GM12892 (cell line): ENCODE measurements at regions not wholly inside any gene's neighbourhood (a gene's known extent, or its start where the extent isn't known, plus 50 kb on each side); places are given as distances from the start of the nearest gene placed in this dataset.
A peak's percentile ranks its signal among the peaks of the same experiment; 100 is the strongest.

ENCODE experiments used
- DNase-seq: peaks from one replicate; pipeline ENCODE4 v3.0.0; 2011; ENCODE audit not compliant: insufficient read length
- FAIRE-seq: peaks from 2 replicates; lab custom pipeline; 2011; peaks lifted over from hg19 to GRCh38; lab: Jason Lieb, UNC
- POLR2A ChIP-seq: IDR thresholded peaks from 2 replicates; pipeline ENCODE4 v1.6.1; 2011; ENCODE audit warnings: low read depth, low read length, control low read depth
- POLR2AphosphoS5 ChIP-seq: IDR thresholded peaks from 2 replicates; pipeline ENCODE4 v1.6.1; 2011; ENCODE audit warnings: low read depth, low read length, control low read depth
- TAF1 ChIP-seq: IDR thresholded peaks from 2 replicates; pipeline ENCODE4 v1.6.1; 2011; ENCODE audit warnings: low read depth, mild to moderate bottlenecking, control low read depth, low read length, borderline replicate concordance

DNA sequence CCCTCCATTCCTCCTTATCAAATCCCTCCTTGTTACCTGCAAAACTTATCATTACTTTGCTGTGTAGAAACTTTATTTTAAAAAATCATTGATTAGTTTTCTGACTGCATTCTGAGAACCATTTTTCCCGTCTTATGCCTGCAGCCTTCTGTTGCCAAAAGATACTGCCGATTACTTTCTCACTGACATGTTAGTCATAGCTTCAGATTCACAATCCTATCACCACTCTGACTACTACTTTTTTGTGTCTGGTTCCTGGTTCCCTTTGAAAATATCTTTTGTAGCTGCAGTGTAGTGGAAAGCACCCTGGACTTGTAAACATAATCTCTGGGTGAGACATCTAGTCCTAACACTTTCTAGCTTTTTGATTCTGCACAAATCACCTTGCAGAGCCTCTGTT is 71.7 kb downstream of the NR2F1 start:
- no peak for DNase-seq
- no peak for TF ChIP-seq POLR2A
- TF ChIP-seq POLR2AphosphoS5 = no peak
- no peak for TF ChIP-seq TAF1
- FAIRE-seq = no peak

DNA sequence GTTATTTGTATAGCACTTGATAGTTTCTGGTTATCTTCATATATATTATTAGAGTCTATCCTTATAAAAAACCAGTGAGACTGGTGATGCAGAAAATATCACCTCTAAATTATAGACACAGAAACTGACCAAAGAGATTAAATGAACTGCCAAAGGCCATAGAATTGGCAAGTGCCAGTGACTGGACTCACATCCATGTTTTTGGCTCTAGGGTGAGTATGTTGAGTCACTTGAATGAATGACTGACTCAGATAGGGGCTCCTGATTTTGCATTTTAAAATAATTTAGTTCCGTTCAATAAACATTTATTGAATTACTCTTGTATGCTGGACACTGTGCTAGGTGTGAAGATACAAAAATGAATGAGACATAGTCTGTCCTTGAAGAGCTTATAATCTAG is 70.7 kb downstream of the NR2F1 start:
- FAIRE-seq (no peak), DNase-seq (no peak)
- no peak for TF ChIP-seq POLR2AphosphoS5
- TF ChIP-seq POLR2A = no peak
- TF ChIP-seq TAF1 = no peak

DNA sequence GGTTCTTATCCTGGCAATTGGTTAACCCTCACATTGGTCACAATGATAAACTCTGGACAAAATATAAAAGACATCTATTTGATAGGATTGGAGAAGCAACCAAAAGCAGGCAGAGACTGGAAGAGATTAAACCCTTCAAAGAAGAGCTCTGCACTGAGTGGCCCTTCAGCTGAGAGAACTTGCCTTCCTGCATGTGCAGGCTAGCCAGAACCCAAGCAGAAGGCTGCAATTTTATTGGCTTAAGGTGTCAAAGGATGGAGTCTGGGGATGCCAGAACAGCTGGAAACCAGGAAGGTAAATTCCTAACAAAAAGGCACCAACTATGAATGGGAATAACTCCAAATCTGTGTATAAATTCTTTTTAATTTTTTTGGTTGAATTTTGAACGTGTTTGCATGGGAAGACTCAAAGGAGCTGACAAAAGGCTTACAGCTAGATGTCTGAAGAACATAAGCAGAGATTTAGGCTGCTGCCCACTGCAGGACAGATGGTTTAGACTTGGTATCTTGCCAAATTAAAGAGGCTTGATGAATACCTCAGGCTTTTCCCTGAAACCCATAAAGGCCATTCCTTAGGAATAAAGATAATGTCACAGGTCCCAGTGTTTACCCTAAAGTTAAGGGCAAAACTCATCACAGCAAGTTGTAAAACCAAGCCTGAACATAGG is 66.3 kb downstream of the NR2F1 start:
- DNase-seq (no peak), FAIRE-seq (peak; percentile 27)
- TF ChIP-seq TAF1 = no peak
- TF ChIP-seq POLR2A = no peak
- no peak for TF ChIP-seq POLR2AphosphoS5

DNA sequence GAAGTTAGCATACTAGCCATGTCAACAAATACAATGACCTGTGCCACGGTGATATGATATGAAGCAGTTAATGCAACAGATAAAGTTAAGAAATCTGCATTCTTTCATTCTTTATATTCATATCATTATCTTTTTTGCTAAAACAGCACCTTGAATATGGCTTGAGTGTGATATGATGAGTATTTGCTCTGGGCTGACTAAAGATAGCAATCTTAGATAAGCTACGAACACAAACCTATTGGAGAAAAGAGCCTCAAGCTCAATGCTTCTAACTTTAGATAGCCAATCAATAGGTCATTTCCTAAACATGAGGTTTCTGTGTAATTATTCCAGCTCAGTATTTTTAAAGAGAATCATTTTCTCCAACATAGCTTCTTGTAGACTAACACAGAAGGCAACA is 61.7 kb downstream of the NR2F1 start:
- DNase-seq = no peak
- FAIRE-seq = no peak
- TF ChIP-seq POLR2A (no peak), TAF1 (no peak), POLR2AphosphoS5 (no peak)
